ENCODE measurements at regions not wholly inside any gene's neighbourhood (a gene's known extent, or its start where the extent isn't known, plus 50 kb on each side); places are given as distances from the start of the nearest gene placed in this dataset.

GRCh38 chr3:109869586-109869985 lies 532.2 kb upstream of the DPPA4 start:
- no peak for DNase-seq (ENCODE audit: low spot score)
- no peak for ATAC-seq
- no peaks in the 10 kb centered on the region for H3K27me3 Mint-ChIP-seq (ENCODE audit: low read depth)
- ChIA-PET CTCF (no interaction called here), POLR2A (no interaction called here)
- TF ChIP-seq TP53 (CRISPR knock-in tag; IDR thresholded peaks at IDR 0.05), result no peak
- TF ChIP-seq FOXK1 (CRISPR knock-in tag; IDR thresholded peaks at IDR 0.05), result no peak
- no peak for TF ChIP-seq SMAD4 (CRISPR knock-in tag; IDR thresholded peaks at IDR 0.05)
- no peak for TF ChIP-seq IRF2 (CRISPR knock-in tag; IDR thresholded peaks at IDR 0.05; ENCODE audit: borderline replicate concordance, low read depth)
- no peak for TF ChIP-seq AR (CRISPR knock-in tag; IDR thresholded peaks at IDR 0.05)
- no peak for TF ChIP-seq ERG (CRISPR knock-in tag; IDR thresholded peaks at IDR 0.05)
- no peak for TF ChIP-seq OVOL2 (CRISPR knock-in tag; IDR thresholded peaks at IDR 0.05; ENCODE audit: borderline replicate concordance)
- no peak for TF ChIP-seq USF1 (CRISPR knock-in tag; IDR thresholded peaks at IDR 0.05)
- no peak for TF ChIP-seq NFATC4 (CRISPR knock-in tag; IDR thresholded peaks at IDR 0.05)
- H3K9me3 Mint-ChIP-seq, result peaks cover 6% of the 10 kb centered on the region
- H3K27ac Mint-ChIP-seq, result no peak overlapping the region
- no peak overlapping the region for H3K4me3 Mint-ChIP-seq
- H3K4me1 Mint-ChIP-seq, result peaks cover 7% of the 10 kb centered on the region
- 0 out of 2 replicates have a peak, but pooled peaks cover under 1% of the 10 kb centered on the region for H3K36me3 Mint-ChIP-seq

- H3K27me3 Mint-ChIP-seq (ENCODE audit: low read depth), result no peaks in the 10 kb centered on the region
- ATAC-seq (no peak), DNase-seq (ENCODE audit: low spot score) (no peak)
- H3K36me3 Mint-ChIP-seq, result 0 out of 2 replicates have a peak, but pooled peaks cover 4% of the 10 kb centered on the region
- H3K9me3 Mint-ChIP-seq, result peaks cover 21% of the 10 kb centered on the region
- H3K27ac Mint-ChIP-seq, result no peak overlapping the region
- no peak overlapping the region for H3K4me3 Mint-ChIP-seq
- POLR2A ChIA-PET, result no interaction called here
- H3K4me1 Mint-ChIP-seq, result no peaks in the 10 kb centered on the region
- CTCF ChIA-PET, result no interaction called here
- no peak for TF ChIP-seq JAZF1 (CRISPR knock-in tag; IDR thresholded peaks at IDR 0.05)
- no peak for TF ChIP-seq GABPB1 (CRISPR knock-in tag; IDR thresholded peaks at IDR 0.05)
- no peak for TF ChIP-seq NFE2L1 (CRISPR knock-in tag; IDR thresholded peaks at IDR 0.05)
- TF ChIP-seq ZNF232 (CRISPR knock-in tag; IDR thresholded peaks at IDR 0.05), result no peak
- TF ChIP-seq MLX (CRISPR knock-in tag; IDR thresholded peaks at IDR 0.05), result no peak
- TF ChIP-seq, protein P1, sequence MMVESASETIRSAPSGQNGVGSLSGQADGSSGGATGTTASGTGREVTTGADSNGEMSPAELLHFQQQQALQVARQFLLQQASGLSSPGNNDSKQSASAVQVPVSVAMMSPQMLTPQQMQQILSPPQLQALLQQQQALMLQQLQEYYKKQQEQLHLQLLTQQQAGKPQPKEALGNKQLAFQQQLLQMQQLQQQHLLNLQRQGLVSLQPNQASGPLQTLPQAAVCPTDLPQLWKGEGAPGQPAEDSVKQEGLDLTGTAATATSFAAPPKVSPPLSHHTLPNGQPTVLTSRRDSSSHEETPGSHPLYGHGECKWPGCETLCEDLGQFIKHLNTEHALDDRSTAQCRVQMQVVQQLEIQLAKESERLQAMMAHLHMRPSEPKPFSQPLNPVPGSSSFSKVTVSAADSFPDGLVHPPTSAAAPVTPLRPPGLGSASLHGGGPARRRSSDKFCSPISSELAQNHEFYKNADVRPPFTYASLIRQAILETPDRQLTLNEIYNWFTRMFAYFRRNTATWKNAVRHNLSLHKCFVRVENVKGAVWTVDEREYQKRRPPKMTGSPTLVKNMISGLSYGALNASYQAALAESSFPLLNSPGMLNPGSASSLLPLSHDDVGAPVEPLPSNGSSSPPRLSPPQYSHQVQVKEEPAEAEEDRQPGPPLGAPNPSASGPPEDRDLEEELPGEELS (CRISPR knock-in tag; IDR thresholded peaks at IDR 0.05), result no peak
- no peak for TF ChIP-seq MYBL2 (CRISPR knock-in tag; IDR thresholded peaks at IDR 0.05)
- TF ChIP-seq CBFB (CRISPR knock-in tag; IDR thresholded peaks at IDR 0.05; ENCODE audit: low read depth), result no peak
- TF ChIP-seq FOXP1 (CRISPR knock-in tag; IDR thresholded peaks at IDR 0.05; ENCODE audit: borderline replicate concordance), result no peak
- no peak for TF ChIP-seq ELF4 (CRISPR knock-in tag; IDR thresholded peaks at IDR 0.05; ENCODE audit: low read depth)
- TF ChIP-seq ZNF317 (CRISPR knock-in tag; IDR thresholded peaks at IDR 0.05; ENCODE audit: borderline replicate concordance, low read depth), result no peak
- TF ChIP-seq ZNF138 (CRISPR knock-in tag; conservative IDR thresholded peaks at IDR 0.05), result no peak
- TF ChIP-seq MAX (CRISPR knock-in tag; IDR thresholded peaks at IDR 0.05), result no peak
- TF ChIP-seq, protein P2, sequence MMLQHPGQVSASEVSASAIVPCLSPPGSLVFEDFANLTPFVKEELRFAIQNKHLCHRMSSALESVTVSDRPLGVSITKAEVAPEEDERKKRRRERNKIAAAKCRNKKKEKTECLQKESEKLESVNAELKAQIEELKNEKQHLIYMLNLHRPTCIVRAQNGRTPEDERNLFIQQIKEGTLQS (CRISPR knock-in tag; conservative IDR thresholded peaks at IDR 0.05), result no peak
- no peak for TF ChIP-seq AR (CRISPR knock-in tag; IDR thresholded peaks at IDR 0.05)
- TF ChIP-seq JUN (CRISPR knock-in tag; IDR thresholded peaks at IDR 0.05), result no peak
Measured at GRCh38 chr3:109874896-109875708, 537.8 kb upstream of the DPPA4 start.

Data from WTC11 (cell line).